ENCODE measurements at regions not wholly inside any gene's neighbourhood (a gene's known extent, or its start where the extent isn't known, plus 50 kb on each side); places are given as distances from the start of the nearest gene placed in this dataset.

- Mint-ChIP-seq H3K9me3 (peaks cover 3% of the 10 kb centered on the region), H3K27ac (no peak overlapping the region), H3K4me3 (no peak overlapping the region), H3K36me3 (no peaks in the 10 kb centered on the region), H3K4me1 (no peaks in the 10 kb centered on the region), H3K27me3 (no peaks in the 10 kb centered on the region)
- DNase-seq = no peak
Observed at GRCh38 chr10:108260383-108260906, 1095.9 kb upstream of the SORCS1 start.

- no peaks in the 10 kb centered on the region for H3K27me3 Mint-ChIP-seq
- no peak for DNase-seq
- no peak overlapping the region for H3K27ac Mint-ChIP-seq
- no peaks in the 10 kb centered on the region for H3K9me3 Mint-ChIP-seq
- H3K4me3 Mint-ChIP-seq = no peak overlapping the region
- no peaks in the 10 kb centered on the region for H3K4me1 Mint-ChIP-seq
- no peaks in the 10 kb centered on the region for H3K36me3 Mint-ChIP-seq
Observed at GRCh38 chr10:108254089-108254488, 1089.6 kb upstream of the SORCS1 start.

- Mint-ChIP-seq H3K9me3 (peaks cover 1% of the 10 kb centered on the region), H3K36me3 (no peaks in the 10 kb centered on the region), H3K4me3 (no peak overlapping the region), H3K4me1 (no peaks in the 10 kb centered on the region), H3K27ac (no peak overlapping the region), H3K27me3 (no peaks in the 10 kb centered on the region)
- DNase-seq = no peak
Observed at GRCh38 chr10:108252771-108253170, 1088.3 kb upstream of the SORCS1 start.

GRCh38 chr10:108250936-108251620 lies 1086.6 kb upstream of the SORCS1 start:
- Mint-ChIP-seq H3K9me3 (peaks cover 6% of the 10 kb centered on the region), H3K4me1 (no peaks in the 10 kb centered on the region), H3K36me3 (no peaks in the 10 kb centered on the region), H3K27ac (no peak overlapping the region), H3K4me3 (no peak overlapping the region), H3K27me3 (no peaks in the 10 kb centered on the region)
- DNase-seq = no peak

- no peak overlapping the region for H3K27ac Mint-ChIP-seq
- H3K36me3 Mint-ChIP-seq = no peaks in the 10 kb centered on the region
- DNase-seq = no peak
- no peaks in the 10 kb centered on the region for H3K27me3 Mint-ChIP-seq
- H3K4me3 Mint-ChIP-seq = no peak overlapping the region
- H3K4me1 Mint-ChIP-seq = no peaks in the 10 kb centered on the region
- H3K9me3 Mint-ChIP-seq = peaks cover 8% of the 10 kb centered on the region
Observed at GRCh38 chr10:108249940-108250339, 1085.4 kb upstream of the SORCS1 start.

- Mint-ChIP-seq H3K27ac (no peak overlapping the region), H3K27me3 (no peaks in the 10 kb centered on the region), H3K4me1 (no peaks in the 10 kb centered on the region)
Observed at GRCh38 chr10:108244443-108245228, 1080.1 kb upstream of the SORCS1 start.

GRCh38 chr10:108241166-108241565 lies 1076.7 kb upstream of the SORCS1 start:
- H3K9me3 Mint-ChIP-seq = peaks cover 9% of the 10 kb centered on the region
- H3K27me3 Mint-ChIP-seq = no peaks in the 10 kb centered on the region
- no peak overlapping the region for H3K27ac Mint-ChIP-seq
- H3K4me1 Mint-ChIP-seq = no peaks in the 10 kb centered on the region
- H3K36me3 Mint-ChIP-seq = no peaks in the 10 kb centered on the region
- no peak overlapping the region for H3K4me3 Mint-ChIP-seq
- DNase-seq = no peak

More at GRCh38 chr10:108244443-108245228, 1080.1 kb upstream of the SORCS1 start:
- no peak for DNase-seq
- Mint-ChIP-seq H3K9me3 (peaks cover 15% of the 10 kb centered on the region), H3K4me3 (no peak overlapping the region), H3K36me3 (no peaks in the 10 kb centered on the region)

- Mint-ChIP-seq H3K27ac (no peak overlapping the region), H3K4me3 (no peak overlapping the region), H3K9me3 (peaks cover 6% of the 10 kb centered on the region), H3K4me1 (no peaks in the 10 kb centered on the region), H3K36me3 (no peaks in the 10 kb centered on the region), H3K27me3 (no peaks in the 10 kb centered on the region)
- no peak for DNase-seq
Observed at GRCh38 chr10:108238261-108238660, 1073.8 kb upstream of the SORCS1 start.

GRCh38 chr10:108230478-108231170 lies 1066.1 kb upstream of the SORCS1 start:
- Mint-ChIP-seq H3K4me1 (no peaks in the 10 kb centered on the region), H3K9me3 (peaks cover 3% of the 10 kb centered on the region), H3K4me3 (no peak overlapping the region), H3K27me3 (no peaks in the 10 kb centered on the region), H3K27ac (no peak overlapping the region), H3K36me3 (no peaks in the 10 kb centered on the region)
- no peak for DNase-seq

- DNase-seq = no peak
- H3K9me3 Mint-ChIP-seq = peaks cover 4% of the 10 kb centered on the region
- no peaks in the 10 kb centered on the region for H3K36me3 Mint-ChIP-seq
- H3K27me3 Mint-ChIP-seq = no peaks in the 10 kb centered on the region
- H3K27ac Mint-ChIP-seq = no peak overlapping the region
- H3K4me1 Mint-ChIP-seq = no peaks in the 10 kb centered on the region
- no peak overlapping the region for H3K4me3 Mint-ChIP-seq
Observed at GRCh38 chr10:108208732-108209131, 1044.2 kb upstream of the SORCS1 start.

- no peak for DNase-seq
- H3K27ac Mint-ChIP-seq = no peak overlapping the region
- no peaks in the 10 kb centered on the region for H3K4me1 Mint-ChIP-seq
- no peaks in the 10 kb centered on the region for H3K36me3 Mint-ChIP-seq
- H3K27me3 Mint-ChIP-seq = no peaks in the 10 kb centered on the region
- H3K4me3 Mint-ChIP-seq = no peak overlapping the region
- peaks cover 4% of the 10 kb centered on the region for H3K9me3 Mint-ChIP-seq
Observed at GRCh38 chr10:108208038-108208437, 1043.5 kb upstream of the SORCS1 start.

GRCh38 chr10:108204528-108205305 lies 1040.2 kb upstream of the SORCS1 start:
- H3K36me3 Mint-ChIP-seq = no peaks in the 10 kb centered on the region
- no peak for DNase-seq
- H3K4me3 Mint-ChIP-seq = no peak overlapping the region
- no peak overlapping the region for H3K27ac Mint-ChIP-seq
- H3K9me3 Mint-ChIP-seq = peaks cover 2% of the 10 kb centered on the region
- H3K4me1 Mint-ChIP-seq = no peaks in the 10 kb centered on the region
- H3K27me3 Mint-ChIP-seq = no peaks in the 10 kb centered on the region

- Mint-ChIP-seq H3K4me1 (no peaks in the 10 kb centered on the region), H3K27me3 (no peaks in the 10 kb centered on the region)
Observed at GRCh38 chr10:108203905-108204527, 1039.5 kb upstream of the SORCS1 start.

GRCh38 chr10:108187408-108188012 lies 1023.0 kb upstream of the SORCS1 start:
- no peak for DNase-seq
- Mint-ChIP-seq H3K36me3 (no peaks in the 10 kb centered on the region), H3K27ac (no peak overlapping the region), H3K9me3 (peaks cover 4% of the 10 kb centered on the region), H3K27me3 (no peaks in the 10 kb centered on the region), H3K4me1 (no peaks in the 10 kb centered on the region), H3K4me3 (no peak overlapping the region)

More at GRCh38 chr10:108203905-108204527, 1039.5 kb upstream of the SORCS1 start:
- no peaks in the 10 kb centered on the region for H3K36me3 Mint-ChIP-seq
- DNase-seq = no peak
- no peak overlapping the region for H3K4me3 Mint-ChIP-seq
- no peak overlapping the region for H3K27ac Mint-ChIP-seq
- H3K9me3 Mint-ChIP-seq = peaks cover 2% of the 10 kb centered on the region

Measured in activated naive CD8-positive, alpha-beta T cell treated with anti-CD3 and anti-CD28 coated beads for 36 hours (primary cell).